Esophagus squamous epithelium (tissue), 4 donors: ENCODE measurements at regions not wholly inside any gene's neighbourhood (a gene's known extent, or its start where the extent isn't known, plus 50 kb on each side); places are given as distances from the start of the nearest gene placed in this dataset.

ENCODE experiments used
- POLR2A ChIP-seq, 4 donors: fragments of 450-650 bp; IDR thresholded peaks; one replicate each; pipeline ENCODE4 v1.6.1; 2017; ENCODE audit warnings: antibody characterized with exemption in 4 of 4, mild to moderate bottlenecking in 4 of 4, moderate library complexity in 3 of 4
- TF ChIP-seq, protein P1 (sequence below), 6 experiments: fragments of 450-650 bp in 4 of 6; fragments of 200-600 bp in 2 of 6; sonication (generic) in 2 of 6; IDR thresholded peaks; one replicate each; pipeline ENCODE4 v1.5.1; 2016 to 2019; ENCODE audit warnings: antibody characterized with exemption in 6 of 6, mild to moderate bottlenecking in 4 of 6, moderate library complexity in 4 of 6

DNA sequence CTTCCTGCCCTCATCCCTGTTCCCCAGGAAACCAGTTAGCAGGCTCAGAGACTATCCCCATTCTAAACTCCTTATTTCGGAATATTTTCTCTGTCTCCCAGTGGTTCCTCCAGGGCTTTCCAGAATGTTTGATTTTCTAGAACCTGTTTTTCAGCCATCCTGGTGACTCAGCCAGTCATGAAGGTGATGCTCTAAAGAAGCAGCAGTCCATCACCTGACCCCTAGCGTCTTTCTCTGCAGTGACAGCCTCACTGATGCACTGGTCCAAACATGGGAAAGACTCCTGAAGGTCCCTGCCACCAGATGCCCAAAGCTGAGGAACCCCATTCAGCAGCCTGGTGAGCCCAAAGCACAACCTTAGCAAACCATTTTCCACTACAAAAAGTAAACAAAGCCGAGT lies 212.6 kb downstream of the PHETA1 start:
- TF ChIP-seq, protein P1, sequence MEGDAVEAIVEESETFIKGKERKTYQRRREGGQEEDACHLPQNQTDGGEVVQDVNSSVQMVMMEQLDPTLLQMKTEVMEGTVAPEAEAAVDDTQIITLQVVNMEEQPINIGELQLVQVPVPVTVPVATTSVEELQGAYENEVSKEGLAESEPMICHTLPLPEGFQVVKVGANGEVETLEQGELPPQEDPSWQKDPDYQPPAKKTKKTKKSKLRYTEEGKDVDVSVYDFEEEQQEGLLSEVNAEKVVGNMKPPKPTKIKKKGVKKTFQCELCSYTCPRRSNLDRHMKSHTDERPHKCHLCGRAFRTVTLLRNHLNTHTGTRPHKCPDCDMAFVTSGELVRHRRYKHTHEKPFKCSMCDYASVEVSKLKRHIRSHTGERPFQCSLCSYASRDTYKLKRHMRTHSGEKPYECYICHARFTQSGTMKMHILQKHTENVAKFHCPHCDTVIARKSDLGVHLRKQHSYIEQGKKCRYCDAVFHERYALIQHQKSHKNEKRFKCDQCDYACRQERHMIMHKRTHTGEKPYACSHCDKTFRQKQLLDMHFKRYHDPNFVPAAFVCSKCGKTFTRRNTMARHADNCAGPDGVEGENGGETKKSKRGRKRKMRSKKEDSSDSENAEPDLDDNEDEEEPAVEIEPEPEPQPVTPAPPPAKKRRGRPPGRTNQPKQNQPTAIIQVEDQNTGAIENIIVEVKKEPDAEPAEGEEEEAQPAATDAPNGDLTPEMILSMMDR (IDR thresholded peaks at IDR 0.05), result no peak
- TF ChIP-seq POLR2A (IDR thresholded peaks at IDR 0.05), result no peak
